Activated CD4-positive, alpha-beta T cell treated with anti-CD3 and anti-CD28 coated beads for 36 hours (primary cell): ENCODE measurements at regions not wholly inside any gene's neighbourhood (a gene's known extent, or its start where the extent isn't known, plus 50 kb on each side); places are given as distances from the start of the nearest gene placed in this dataset.

ENCODE experiments used
- ATAC-seq: fragments of 200-7000 bp; cut with Tn5 transposase; one replicate; pipeline ENCODE4 v1.10.0; 2021; ENCODE audit warnings: mild to moderate bottlenecking, moderate library complexity
- CTCF ChIA-PET: fragments of 350-600 bp; sonication (Branson Sonifier 250); formaldehyde crosslinking; loops from one replicate; lab custom pipeline; 2021; ENCODE audit warnings: antibody characterized with exemption; lab: Charles Lee
- POLR2A ChIA-PET: fragments of 350-600 bp; sonication (Branson Sonifier 250); formaldehyde crosslinking; loops from one replicate; lab custom pipeline; 2021; ENCODE audit warnings: antibody characterized with exemption, inconsistent platforms; lab: Charles Lee
- DNase-seq: peaks from one replicate; pipeline ENCODE4 v3.0.0-alpha.2; 2020
- H3K27ac Mint-ChIP-seq: one replicate; pipeline ENCODE4 v1.8.0; 2021; ENCODE audit warnings: mixed read lengths
- H3K27me3 Mint-ChIP-seq: one replicate; pipeline ENCODE4 v1.8.0; 2021; ENCODE audit warnings: mixed read lengths
- H3K36me3 Mint-ChIP-seq: one replicate; pipeline ENCODE4 v1.8.0; 2021; ENCODE audit warnings: low read depth, mixed read lengths
- H3K4me1 Mint-ChIP-seq: one replicate; pipeline ENCODE4 v1.8.0; 2021; ENCODE audit warnings: mixed read lengths
- H3K4me3 Mint-ChIP-seq: one replicate; pipeline ENCODE4 v1.8.0; 2021; ENCODE audit warnings: mild to moderate bottlenecking, moderate library complexity, mixed read lengths
- H3K9me3 Mint-ChIP-seq: one replicate; pipeline ENCODE4 v1.8.0; 2021; ENCODE audit warnings: low read depth, mixed read lengths
- intact Hi-C, 2 experiments: fragments of 100-400 bp; cut with DNase I in 1 of 2; cut with micrococcal nuclease in 1 of 2; formaldehyde crosslinking; loops; one replicate each; pipeline versions ENCODE4 v1.14.2 to v1.15.1; 2022 to 2024; cut with DNase I, micrococcal nuclease

- H3K27ac Mint-ChIP-seq: no peak overlapping the region
- intact Hi-C loops: no loop called here
- no peak overlapping the region for H3K4me3 Mint-ChIP-seq
- ChIA-PET CTCF (no interaction called here), POLR2A (no interaction called here)
- ATAC-seq (no peak), DNase-seq (no peak)
- H3K4me1 Mint-ChIP-seq: no peaks in the 10 kb centered on the region
- H3K9me3 Mint-ChIP-seq: no peaks in the 10 kb centered on the region
- no peaks in the 10 kb centered on the region for H3K36me3 Mint-ChIP-seq
- peaks cover 2% of the 10 kb centered on the region for H3K27me3 Mint-ChIP-seq
Measured at GRCh38 chr7:26593393-26593792, 271.0 kb downstream of the SKAP2 start.

- intact Hi-C loops: no loop called here
- Mint-ChIP-seq H3K4me1 (no peaks in the 10 kb centered on the region), H3K36me3 (no peaks in the 10 kb centered on the region), H3K27ac (no peak overlapping the region), H3K4me3 (no peak overlapping the region), H3K27me3 (peaks cover 1% of the 10 kb centered on the region), H3K9me3 (no peaks in the 10 kb centered on the region)
- POLR2A ChIA-PET: no interaction called here
- CTCF ChIA-PET: no interaction called here
- DNase-seq (no peak), ATAC-seq (no peak)
Measured at GRCh38 chr7:26593896-26594295, 270.5 kb downstream of the SKAP2 start.

- Mint-ChIP-seq H3K27me3 (peaks cover 1% of the 10 kb centered on the region), H3K36me3 (no peaks in the 10 kb centered on the region), H3K4me1 (no peaks in the 10 kb centered on the region), H3K9me3 (no peaks in the 10 kb centered on the region), H3K27ac (no peak overlapping the region), H3K4me3 (no peak overlapping the region)
- DNase-seq: no peak
- POLR2A ChIA-PET: no interaction called here
- CTCF ChIA-PET: no interaction called here
- intact Hi-C loops: no loop called here
- no peak for ATAC-seq
Measured at GRCh38 chr7:26594553-26594952, 269.8 kb downstream of the SKAP2 start.

- POLR2A ChIA-PET: no interaction called here
- H3K4me1 Mint-ChIP-seq: no peaks in the 10 kb centered on the region
- no peak overlapping the region for H3K27ac Mint-ChIP-seq
- H3K36me3 Mint-ChIP-seq: no peaks in the 10 kb centered on the region
- peaks cover 4% of the 10 kb centered on the region for H3K27me3 Mint-ChIP-seq
- no peaks in the 10 kb centered on the region for H3K9me3 Mint-ChIP-seq
- no peak overlapping the region for H3K4me3 Mint-ChIP-seq
- CTCF ChIA-PET: interaction anchor here (0.6 kb wide), 1 partner anchor 163 kb away, joined by 3 read pairs; no protein-coding TSS in a partner anchor
- ATAC-seq: no peak
- intact Hi-C loops: no loop called here
- DNase-seq: no peak
Measured at GRCh38 chr7:26598867-26599266, 265.5 kb downstream of the SKAP2 start.

GRCh38 chr7:26599982-26600381 lies 264.4 kb downstream of the SKAP2 start:
- Mint-ChIP-seq H3K9me3 (no peaks in the 10 kb centered on the region), H3K36me3 (no peaks in the 10 kb centered on the region), H3K27ac (no peak overlapping the region), H3K27me3 (peaks cover 5% of the 10 kb centered on the region), H3K4me1 (no peaks in the 10 kb centered on the region), H3K4me3 (no peak overlapping the region)
- no peak for ATAC-seq
- no peak for DNase-seq
- CTCF ChIA-PET: no interaction called here
- POLR2A ChIA-PET: no interaction called here
- intact Hi-C loops: no loop called here

GRCh38 chr7:26600411-26600810 lies 264.0 kb downstream of the SKAP2 start:
- POLR2A ChIA-PET: no interaction called here
- ATAC-seq (no peak), DNase-seq (no peak)
- CTCF ChIA-PET: no interaction called here
- Mint-ChIP-seq H3K36me3 (no peaks in the 10 kb centered on the region), H3K9me3 (no peaks in the 10 kb centered on the region), H3K27me3 (peaks cover 6% of the 10 kb centered on the region), H3K4me3 (no peak overlapping the region), H3K27ac (no peak overlapping the region), H3K4me1 (no peaks in the 10 kb centered on the region)
- intact Hi-C loops: no loop called here

- Mint-ChIP-seq H3K4me1 (no peaks in the 10 kb centered on the region), H3K27me3 (peaks cover 9% of the 10 kb centered on the region), H3K36me3 (no peaks in the 10 kb centered on the region), H3K9me3 (no peaks in the 10 kb centered on the region), H3K27ac (no peak overlapping the region), H3K4me3 (no peak overlapping the region)
- intact Hi-C loops: no loop called here
- no peak for DNase-seq
- ChIA-PET POLR2A (no interaction called here), CTCF (interaction anchor here (0.5 kb wide), 1 partner anchor 211 kb away, joined by 3 read pairs; no protein-coding TSS in a partner anchor)
- ATAC-seq: no peak
Measured at GRCh38 chr7:26603631-26604030, 260.8 kb downstream of the SKAP2 start.

- Mint-ChIP-seq H3K27ac (no peak overlapping the region), H3K9me3 (no peaks in the 10 kb centered on the region), H3K36me3 (no peaks in the 10 kb centered on the region), H3K4me1 (no peaks in the 10 kb centered on the region), H3K4me3 (no peak overlapping the region), H3K27me3 (peaks cover 8% of the 10 kb centered on the region)
- POLR2A ChIA-PET: no interaction called here
- ATAC-seq (no peak), DNase-seq (no peak)
- intact Hi-C loops: no loop called here
- CTCF ChIA-PET: no interaction called here
Measured at GRCh38 chr7:26608402-26608801, 256.0 kb downstream of the SKAP2 start.

GRCh38 chr7:26609082-26609481 lies 255.3 kb downstream of the SKAP2 start:
- ChIA-PET CTCF (no interaction called here), POLR2A (no interaction called here)
- no peak overlapping the region for H3K27ac Mint-ChIP-seq
- no peak for DNase-seq
- no peaks in the 10 kb centered on the region for H3K4me1 Mint-ChIP-seq
- no peak for ATAC-seq
- no peaks in the 10 kb centered on the region for H3K36me3 Mint-ChIP-seq
- no peak overlapping the region for H3K4me3 Mint-ChIP-seq
- H3K27me3 Mint-ChIP-seq: peaks cover 8% of the 10 kb centered on the region
- H3K9me3 Mint-ChIP-seq: no peaks in the 10 kb centered on the region
- intact Hi-C loops: no loop called here

GRCh38 chr7:26609532-26609931 lies 254.9 kb downstream of the SKAP2 start:
- POLR2A ChIA-PET: no interaction called here
- CTCF ChIA-PET: no interaction called here
- Mint-ChIP-seq H3K36me3 (no peaks in the 10 kb centered on the region), H3K27me3 (peaks cover 8% of the 10 kb centered on the region), H3K4me1 (no peaks in the 10 kb centered on the region), H3K27ac (no peak overlapping the region), H3K9me3 (no peaks in the 10 kb centered on the region), H3K4me3 (no peak overlapping the region)
- intact Hi-C loops: no loop called here
- ATAC-seq (no peak), DNase-seq (no peak)

GRCh38 chr7:26612742-26613141 lies 251.6 kb downstream of the SKAP2 start:
- DNase-seq (no peak), ATAC-seq (no peak)
- Mint-ChIP-seq H3K36me3 (no peaks in the 10 kb centered on the region), H3K27ac (no peak overlapping the region), H3K4me1 (no peaks in the 10 kb centered on the region), H3K27me3 (peaks cover 3% of the 10 kb centered on the region), H3K4me3 (no peak overlapping the region), H3K9me3 (no peaks in the 10 kb centered on the region)
- intact Hi-C loops: no loop called here
- ChIA-PET CTCF (interaction anchor here (0.6 kb wide), 1 partner anchor 39 kb away, joined by 3 read pairs; no protein-coding TSS in a partner anchor), POLR2A (no interaction called here)

- Mint-ChIP-seq H3K9me3 (no peaks in the 10 kb centered on the region), H3K4me3 (no peak overlapping the region), H3K36me3 (no peaks in the 10 kb centered on the region), H3K4me1 (no peaks in the 10 kb centered on the region), H3K27ac (no peak overlapping the region), H3K27me3 (peaks cover 3% of the 10 kb centered on the region)
- ATAC-seq: no peak
- POLR2A ChIA-PET: no interaction called here
- CTCF ChIA-PET: no interaction called here
- DNase-seq: no peak
- intact Hi-C loops: no loop called here
Measured at GRCh38 chr7:26614503-26614902, 249.9 kb downstream of the SKAP2 start.

- POLR2A ChIA-PET: no interaction called here
- Mint-ChIP-seq H3K36me3 (no peaks in the 10 kb centered on the region), H3K9me3 (no peaks in the 10 kb centered on the region), H3K27me3 (no peaks in the 10 kb centered on the region), H3K27ac (no peak overlapping the region), H3K4me1 (no peaks in the 10 kb centered on the region), H3K4me3 (no peak overlapping the region)
- no peak for ATAC-seq
- no peak for DNase-seq
- CTCF ChIA-PET: no interaction called here
- intact Hi-C loops: no loop called here
Measured at GRCh38 chr7:26616235-26616634, 248.2 kb downstream of the SKAP2 start.
